CD4-positive, alpha-beta T cell treated with Interleukin-15 for 4 hours (primary cell): ENCODE measurements at regions not wholly inside any gene's neighbourhood (a gene's known extent, or its start where the extent isn't known, plus 50 kb on each side); places are given as distances from the start of the nearest gene placed in this dataset.

Source experiments
- DNase-seq: peaks from one replicate; pipeline ENCODE4 v3.0.0-alpha.2; 2020; ENCODE audit warnings: low spot score

DNA sequence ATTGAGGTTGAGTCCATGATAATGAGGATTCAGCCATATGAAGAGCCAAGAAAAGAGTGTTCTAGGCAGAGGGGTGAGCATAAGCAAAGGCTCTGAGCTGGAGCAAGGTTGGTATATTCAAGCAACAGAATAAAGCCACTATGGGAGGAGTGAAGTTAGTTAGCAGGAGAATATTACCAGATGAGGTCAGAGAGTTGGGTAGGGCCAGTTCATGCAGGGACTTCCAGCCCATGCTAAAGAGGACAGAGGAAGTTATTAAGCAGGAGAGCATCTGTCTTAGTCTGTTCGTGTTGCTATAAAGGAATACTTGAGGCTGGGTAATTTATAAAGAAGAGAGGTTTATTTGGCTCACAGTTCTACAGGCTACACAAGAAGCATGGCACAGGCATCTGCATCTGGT is 57.1 kb upstream of the ATG10 start:
- DNase-seq = no peak

DNA sequence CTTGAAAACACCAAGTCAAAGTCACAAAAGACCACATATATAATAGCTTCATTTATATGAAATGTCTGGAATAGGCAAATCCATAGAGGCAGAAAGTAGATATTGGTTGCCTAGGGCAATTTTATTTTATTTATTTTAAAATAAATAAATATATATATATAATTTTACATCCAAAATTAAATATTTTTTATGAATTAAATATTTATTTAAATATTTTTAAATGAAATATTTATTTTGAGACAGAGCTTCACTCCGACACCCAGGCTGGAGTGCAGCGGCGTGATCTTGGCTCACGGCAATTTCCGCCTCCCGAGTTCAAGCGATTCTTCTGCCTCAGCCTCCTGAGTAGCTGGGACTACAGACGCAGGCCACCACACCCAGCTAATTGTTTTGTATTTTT is 58.9 kb upstream of the ATG10 start:
- DNase-seq = no peak

DNA sequence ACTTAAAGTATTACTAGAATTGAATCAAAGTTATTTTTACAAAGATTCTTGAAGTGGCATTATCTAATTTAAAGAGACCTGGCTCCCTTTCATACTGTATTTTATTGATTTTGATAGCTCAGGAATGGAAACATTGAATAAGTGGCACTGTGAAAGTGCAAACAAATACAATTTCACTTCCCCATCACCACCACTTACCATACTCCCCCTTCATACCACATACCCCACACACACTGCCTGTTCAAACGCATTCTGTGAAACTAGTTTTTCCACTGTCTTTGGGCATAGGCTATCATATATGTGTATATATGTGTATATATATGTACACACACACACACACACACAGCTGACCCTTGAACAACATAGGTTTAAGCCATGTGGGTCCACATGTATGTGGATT is 62.1 kb upstream of the ATG10 start:
- no peak for DNase-seq

DNA sequence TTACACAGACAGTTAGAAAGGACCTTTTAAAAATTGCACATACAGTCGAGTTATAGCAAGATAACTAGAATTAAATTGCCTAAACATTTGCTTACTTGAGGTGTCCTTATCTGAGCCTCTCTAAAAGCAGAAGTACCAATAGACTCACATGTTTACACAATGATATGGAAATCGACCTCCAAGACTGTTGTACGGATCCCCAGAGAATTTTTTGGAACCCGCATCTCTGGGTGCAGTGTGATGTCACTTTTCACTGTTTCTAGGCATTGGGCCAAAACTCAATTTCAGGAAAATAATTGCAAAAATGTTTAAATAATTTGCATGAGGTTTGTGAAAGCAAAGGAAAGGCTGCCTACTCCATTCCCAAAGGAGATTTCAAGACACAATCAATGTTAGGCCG is 63.1 kb upstream of the ATG10 start:
- no peak for DNase-seq

DNA sequence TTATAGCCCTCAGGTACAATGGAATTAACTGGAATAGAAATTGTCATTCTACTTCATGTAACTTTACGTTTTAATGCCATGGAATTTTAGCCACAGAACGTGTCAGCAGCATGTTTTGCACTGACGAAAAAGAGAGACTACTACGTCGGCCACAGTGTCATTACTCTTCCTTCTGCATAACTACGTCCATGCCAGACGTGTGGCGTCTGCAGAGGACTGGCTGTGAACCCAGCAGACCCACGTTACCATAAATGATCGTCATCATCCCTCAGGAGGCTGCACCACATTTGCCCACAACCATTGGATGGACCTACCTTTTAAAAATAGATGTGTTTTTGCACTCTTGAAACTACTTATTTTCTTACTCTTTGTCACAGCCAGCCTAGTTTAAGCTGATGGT is 63.8 kb upstream of the ATG10 start:
- no peak for DNase-seq

DNA sequence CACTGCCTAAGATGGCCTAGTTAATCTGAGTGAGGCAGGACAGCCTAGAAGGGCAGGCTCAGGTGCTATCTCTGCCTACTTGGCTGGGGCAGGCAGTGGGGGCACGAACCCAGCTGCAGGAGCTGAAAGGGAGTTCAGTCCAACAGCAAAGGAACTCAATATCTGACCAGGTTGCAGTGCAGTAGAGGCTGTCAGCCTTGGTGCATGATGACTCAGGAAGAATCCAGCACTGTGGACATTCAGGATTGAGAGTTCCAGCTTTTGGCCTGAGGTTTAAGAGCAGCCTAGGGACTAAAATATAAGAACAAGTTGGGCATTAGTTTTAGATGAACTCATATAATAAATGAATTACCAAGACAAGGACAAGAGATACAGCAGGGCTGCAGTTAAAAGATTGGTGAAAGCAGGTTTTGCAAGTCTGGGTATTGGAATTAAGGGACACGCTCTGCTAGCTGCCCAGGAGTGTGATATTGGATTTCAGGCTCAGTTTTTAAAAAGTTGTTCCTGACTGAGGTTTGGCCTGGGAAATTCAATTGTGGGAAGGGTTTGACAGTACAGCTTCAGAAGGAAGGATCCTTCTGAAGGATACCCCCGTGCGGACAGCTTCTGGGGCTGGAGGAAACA is 64.7 kb upstream of the ATG10 start:
- DNase-seq = no peak

DNA sequence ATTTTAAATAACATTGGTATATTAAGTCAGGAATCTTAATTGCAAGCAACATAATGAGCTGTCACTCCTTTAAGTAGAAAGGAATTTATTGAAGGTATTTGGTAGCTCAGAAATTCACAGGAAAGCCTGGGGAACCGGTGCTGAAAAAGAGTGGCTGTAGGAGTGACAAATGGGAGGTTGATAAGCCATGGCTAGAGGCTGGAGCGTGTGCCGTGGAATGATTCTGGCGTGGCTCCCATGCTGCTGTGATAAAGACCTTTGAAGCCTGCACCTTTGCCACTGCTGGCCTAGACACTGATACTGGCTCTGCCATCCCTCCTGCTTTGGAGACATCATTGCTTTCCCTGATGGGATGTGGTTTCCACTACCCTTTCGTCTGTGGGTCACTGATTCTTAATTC is 65.7 kb upstream of the ATG10 start:
- DNase-seq = no peak

DNA sequence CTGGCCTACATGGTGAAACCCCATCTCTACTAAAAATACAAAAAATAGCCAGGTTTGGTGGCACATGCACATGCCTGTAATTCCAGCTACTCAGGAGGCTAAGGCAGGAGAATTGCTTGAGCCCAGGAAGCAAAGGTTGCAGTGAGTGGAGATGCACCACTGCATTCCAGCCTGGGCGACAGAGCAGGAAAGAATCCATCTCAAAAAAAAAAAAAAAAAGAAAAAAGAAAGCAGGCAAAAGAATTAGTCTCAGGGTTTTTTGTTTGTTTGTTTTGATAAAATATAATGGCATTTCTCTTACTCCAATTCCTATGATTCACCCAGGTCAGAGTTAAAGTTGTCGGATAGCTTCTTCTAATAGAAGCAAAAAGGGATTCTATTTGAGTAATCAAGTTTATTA is 67.0 kb upstream of the ATG10 start:
- DNase-seq = no peak

DNA sequence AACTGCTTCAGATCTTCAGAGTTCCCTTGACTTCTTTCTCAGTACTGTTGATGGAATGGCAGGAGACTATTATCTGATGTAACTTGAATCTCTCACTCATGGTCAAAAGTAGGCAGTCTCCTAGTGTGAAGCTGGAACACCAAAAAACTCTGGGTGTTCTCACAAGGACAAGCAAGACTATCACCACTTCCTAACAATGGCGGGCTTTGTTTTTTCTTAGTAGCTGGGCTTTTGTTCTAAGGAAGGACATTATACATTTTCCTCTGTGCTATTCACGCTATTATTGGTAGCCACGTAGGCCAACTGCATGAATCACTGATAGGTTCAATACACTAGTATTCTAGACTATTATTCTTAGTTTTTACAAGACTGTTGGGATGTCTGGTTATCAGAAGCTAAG is 67.7 kb upstream of the ATG10 start:
- DNase-seq = no peak

DNA sequence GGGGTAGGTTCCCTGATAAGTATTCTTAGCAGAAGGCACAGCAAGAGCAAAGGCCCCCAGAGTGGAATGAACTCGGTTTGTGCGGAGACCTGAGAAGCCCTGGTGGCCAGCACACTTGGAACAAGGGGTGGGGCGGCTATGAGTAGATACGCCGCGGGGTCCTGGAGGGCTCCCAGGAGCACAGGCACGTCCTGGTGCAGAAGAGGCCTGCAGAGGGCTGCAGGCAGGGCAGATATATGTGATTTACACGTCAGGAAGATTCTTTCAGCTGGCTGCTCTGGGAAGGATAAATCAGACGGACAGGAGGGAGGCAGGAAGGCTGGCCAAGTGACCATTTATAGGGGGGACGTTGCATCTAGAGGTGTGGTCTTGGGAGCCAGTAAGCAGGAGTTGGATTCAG is 70.2 kb upstream of the ATG10 start:
- no peak for DNase-seq

DNA sequence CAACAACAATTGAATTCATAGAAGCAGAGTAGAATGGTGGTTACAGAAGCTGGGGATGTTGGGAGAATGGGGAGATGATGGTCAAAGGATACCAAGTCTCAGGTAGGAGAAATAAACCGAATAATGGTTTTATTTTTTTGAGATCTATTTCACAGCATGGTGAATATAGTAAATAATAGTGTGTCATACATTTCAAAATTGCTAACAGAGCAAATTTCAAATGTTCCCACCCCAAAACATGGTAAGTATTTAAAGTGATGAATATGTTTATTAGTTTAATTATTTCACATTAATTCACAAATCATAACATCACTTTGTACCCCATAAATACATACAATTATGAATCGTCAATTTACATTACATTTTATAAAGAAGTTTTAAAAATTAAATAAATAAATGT is 72.7 kb upstream of the ATG10 start:
- DNase-seq = no peak

DNA sequence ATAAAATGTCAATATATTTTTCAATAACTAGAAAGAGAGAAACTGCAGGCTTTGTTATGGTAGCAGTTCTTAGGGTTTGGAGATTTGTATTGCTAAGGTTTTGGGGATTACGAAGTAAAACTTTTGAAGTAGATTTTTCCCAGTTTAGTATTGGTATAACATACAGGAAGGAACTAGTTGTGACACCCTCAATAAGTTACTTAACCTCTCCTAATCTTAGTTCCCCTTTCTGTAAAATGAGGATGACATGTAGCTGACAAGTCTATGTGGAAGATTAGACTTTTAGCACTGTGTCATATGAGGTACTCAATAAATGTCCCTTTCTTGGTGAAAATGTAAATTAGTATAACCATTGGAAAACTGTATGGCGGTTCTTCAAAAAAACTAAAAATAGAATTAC is 73.4 kb upstream of the ATG10 start:
- no peak for DNase-seq

DNA sequence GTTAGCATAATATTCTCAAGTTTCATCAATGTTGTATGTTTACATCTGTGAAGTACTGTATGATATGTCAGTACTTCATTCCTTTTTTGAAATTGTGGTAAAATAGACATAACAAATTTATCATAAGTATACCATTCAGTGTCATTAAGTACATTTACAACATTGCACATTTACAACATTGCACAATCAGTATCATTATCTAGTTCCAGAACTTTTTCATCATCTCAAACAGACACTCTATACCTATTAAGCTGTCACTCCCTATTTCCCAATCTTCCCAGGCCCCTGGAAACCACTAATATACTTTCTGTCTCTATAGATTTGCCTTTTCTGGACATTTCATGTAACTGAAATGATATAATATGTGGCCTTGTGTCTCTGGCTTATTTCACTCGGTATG is 75.1 kb upstream of the ATG10 start:
- DNase-seq = no peak

DNA sequence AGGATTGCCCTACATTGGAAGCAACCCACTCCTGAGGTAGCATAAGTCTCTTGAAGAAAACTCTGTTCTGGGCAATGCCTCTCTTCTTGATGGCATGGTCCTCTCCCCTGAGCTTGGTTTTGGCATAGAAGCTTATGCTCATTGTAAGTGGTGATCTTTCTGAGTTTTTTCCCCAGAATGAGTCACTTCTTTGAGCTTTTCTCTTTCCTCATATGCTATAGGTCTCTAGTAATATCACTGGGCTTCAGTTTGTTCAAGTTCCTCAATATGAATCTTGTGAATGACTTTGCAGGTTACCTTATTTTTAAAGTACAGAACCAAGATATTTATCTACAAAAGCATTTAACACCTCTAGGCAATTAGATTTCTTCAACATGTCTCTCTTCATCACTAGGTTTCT is 76.5 kb upstream of the ATG10 start:
- no peak for DNase-seq

DNA sequence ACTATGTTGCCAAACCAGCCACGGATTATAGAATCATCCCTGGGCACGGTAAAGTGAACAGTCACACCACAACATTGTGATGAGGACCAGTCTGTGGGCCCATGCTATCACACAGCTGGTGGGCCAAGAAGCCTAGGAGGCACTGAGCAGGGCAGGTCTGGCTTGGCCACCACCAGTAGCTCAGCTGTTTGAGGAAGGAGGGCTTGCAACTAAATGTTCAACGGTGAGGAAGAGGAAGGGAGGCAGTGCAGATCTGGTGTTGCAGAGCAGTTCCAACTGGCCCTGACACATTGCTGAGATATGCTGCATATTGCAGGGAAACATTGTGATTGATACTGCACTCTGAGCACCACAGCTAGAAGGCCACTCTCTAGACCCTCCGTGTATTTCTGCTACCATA is 77.9 kb upstream of the ATG10 start:
- no peak for DNase-seq

DNA sequence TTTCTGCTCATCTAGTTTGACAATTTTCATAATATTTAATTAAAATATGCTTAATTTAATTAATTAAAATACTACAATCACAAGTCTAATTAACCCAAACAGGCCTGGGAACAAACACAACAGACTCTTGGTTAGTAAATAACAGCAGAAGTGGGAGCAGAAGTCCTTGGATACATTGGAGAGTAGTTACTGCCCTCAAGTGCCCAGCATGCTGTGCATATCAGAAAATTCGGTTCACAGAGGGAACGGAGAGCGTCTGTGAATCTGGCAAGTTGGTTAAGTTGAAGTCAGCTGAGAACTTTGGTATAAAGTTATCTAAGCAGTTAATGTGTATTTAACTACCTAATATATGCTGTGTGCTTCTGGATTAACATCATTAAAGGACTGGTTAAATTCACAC is 87.0 kb upstream of the ATG10 start:
- no peak for DNase-seq

DNA sequence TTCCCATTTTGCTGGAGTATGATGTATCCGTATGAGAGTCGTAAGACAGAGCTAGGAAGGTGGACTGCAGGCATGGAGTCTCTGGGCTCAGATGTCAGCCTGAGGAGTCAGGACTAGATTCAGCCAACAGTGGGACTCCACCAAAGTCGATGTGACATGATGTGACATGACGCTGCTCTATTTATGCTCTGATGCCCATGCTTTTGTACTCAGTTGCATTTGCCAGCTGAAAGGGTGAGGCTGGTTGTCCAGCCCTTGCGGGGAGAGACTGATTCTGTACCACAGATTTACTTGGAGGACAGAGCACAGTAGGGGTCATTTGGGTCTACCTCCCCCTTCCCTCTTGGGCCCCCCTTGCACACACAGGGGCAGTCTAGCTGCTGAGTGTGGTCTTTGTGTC is 88.5 kb upstream of the ATG10 start:
- no peak for DNase-seq

DNA sequence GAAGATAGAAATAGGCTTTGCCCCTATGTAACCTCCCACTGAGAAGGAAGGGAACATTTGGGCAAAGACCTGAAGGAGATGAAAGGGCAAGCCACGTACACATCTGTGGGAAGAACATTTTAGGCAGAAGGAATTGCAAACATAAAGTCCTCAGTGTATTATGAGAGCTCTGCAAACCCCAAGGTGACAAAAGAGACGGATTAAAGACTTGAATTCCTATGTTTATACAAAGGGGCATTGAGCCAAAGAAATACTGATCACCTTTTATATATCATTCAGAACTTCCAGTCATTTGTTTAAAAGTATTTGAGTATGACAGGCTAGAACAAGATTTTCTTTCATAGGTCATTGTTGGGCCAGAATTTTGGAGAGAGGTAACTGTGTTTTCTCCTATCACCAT is 90.2 kb upstream of the ATG10 start:
- DNase-seq = no peak

DNA sequence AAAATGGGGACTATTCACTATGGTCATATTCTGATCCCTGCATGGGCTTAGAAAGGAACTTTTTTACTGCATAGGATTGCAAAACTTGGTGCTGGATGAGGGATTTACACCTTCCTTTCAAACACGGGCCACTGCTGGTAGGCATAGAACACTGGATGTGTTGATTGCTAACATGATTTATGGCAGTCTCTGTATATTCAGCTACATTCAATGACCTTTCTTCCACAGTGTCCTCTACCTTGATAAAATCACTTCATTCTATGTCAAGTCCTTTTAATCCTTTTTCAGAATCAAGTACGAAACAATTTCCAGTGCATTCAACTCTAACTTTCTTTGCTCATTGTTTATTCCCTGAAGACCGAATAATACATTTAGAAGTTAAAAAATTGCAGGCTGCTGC is 91.9 kb upstream of the ATG10 start:
- no peak for DNase-seq

DNA sequence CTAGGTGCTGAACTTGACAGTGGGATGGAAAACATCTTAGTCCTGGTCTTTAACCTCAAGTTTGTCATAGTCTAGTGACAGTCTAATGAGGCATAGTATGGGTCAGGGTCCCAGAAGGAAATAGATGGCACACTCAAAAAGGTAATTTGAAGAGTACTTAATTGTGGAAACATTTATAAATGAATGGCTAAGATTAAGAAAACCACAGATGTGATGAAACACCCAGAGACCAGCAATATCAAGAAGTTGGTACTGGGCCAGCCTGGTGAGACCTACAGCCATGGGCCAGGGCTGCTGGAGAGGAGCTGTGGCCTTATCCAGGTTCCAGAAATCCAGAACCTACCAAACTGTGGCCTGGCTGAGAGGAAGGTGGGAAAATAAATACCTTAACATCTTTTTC is 93.5 kb upstream of the ATG10 start:
- DNase-seq = no peak

DNA sequence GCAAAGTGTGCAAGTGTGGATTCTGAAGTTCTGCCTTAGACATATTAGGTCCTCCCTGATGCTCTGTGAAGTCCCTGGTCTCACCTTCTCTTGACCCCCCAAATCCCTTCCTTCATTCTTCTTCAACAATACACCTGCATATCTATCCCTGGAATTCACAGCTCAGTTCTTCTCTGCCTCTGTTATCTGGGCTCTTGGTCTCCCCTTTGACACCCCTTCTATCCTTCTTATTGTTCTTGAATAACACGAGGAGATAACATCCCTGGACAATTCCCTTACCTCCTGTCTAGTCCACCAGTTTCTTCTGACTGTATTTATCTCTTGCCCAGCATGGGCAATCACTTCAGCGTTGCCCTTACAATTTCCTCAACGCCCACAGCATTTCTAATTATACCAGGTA is 104.8 kb upstream of the ATG10 start:
- no peak for DNase-seq

DNA sequence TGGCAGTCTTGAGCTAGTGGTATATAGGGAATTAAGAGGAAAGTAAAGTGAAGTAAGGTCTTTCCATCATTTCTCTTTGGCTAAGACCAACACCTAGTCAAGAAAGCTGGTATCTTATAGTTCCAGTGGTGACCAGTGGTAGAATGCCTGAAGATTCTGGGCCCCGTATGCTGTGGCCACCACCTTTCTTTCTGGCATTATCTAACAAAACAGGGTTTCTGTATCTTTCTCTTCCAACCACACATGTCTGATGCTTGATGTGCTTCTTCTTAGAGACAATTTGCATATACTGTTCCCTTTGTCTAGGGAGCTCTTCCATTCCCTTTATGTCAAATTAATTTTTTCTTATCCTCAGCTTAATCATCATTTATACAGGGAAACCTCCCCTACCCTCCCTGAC is 109.9 kb upstream of the SSBP2 start:
- DNase-seq = no peak

DNA sequence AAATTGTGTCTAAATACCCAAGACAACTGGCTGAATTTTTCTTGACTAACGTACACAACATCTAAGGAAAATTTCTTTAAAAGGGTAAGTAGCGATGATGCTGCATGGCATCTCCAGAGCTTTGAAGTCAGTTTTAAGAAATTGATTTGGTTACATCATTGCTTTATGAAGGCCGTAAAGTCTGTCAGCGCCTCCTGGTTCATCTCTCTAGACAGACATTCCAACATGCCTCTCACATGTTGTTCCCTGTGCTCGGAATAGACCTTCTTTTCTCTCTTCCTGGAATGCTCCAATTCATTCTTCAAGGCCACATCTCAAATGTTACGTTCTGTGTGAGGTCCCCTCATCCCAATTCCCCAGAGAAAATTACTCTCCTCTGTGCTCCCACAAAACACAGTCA is 108.7 kb upstream of the SSBP2 start:
- no peak for DNase-seq

DNA sequence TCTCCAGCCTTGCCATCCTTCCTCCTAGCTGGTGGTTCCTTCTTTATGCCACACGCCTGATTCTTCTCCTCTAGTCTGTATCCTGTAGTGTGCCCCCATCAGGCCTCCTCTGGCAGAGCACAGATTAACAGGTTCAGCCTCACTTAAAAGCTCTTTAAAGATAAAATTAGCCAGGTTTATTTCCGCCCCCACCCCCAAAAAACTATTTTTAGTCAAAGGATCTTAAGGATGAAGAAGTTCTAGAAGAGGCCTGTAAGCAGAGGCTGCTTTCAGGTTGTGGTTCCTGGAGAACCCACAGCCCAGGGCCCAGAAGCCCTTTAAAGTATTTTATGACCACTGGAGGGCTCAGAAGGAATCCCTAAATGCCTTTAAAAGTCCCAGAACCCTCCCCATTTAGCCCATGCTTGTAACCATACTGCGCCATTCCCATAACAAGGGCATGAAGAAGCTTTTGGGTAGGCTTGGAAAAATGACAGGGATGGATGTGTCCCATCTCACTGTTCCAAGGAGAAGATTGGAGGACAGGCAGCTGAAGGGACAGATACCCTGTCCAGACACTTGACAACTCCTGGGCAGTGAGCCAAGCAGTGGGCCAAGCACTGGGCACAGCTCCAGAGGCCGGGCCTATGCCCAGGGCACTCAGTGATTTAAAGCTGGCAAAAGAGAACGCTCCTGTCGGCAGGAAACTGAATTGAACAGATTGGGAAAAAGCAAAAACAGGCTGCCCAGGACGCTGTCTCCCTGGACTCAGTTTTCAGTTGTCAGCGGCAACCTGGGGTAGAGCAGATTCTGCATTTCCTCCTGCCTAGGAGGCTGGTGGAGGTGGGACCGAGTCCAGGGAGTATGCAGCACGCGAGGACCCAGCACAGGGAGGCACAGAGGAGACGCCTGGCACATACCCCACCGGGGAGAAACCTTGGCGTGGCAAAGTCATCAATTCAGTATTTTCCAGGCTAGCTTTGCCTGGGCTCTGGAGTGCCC is 106.3 kb upstream of the SSBP2 start:
- DNase-seq = no peak
